ENCODE measurements at regions not wholly inside any gene's neighbourhood (a gene's known extent, or its start where the extent isn't known, plus 50 kb on each side); places are given as distances from the start of the nearest gene placed in this dataset.

DNA sequence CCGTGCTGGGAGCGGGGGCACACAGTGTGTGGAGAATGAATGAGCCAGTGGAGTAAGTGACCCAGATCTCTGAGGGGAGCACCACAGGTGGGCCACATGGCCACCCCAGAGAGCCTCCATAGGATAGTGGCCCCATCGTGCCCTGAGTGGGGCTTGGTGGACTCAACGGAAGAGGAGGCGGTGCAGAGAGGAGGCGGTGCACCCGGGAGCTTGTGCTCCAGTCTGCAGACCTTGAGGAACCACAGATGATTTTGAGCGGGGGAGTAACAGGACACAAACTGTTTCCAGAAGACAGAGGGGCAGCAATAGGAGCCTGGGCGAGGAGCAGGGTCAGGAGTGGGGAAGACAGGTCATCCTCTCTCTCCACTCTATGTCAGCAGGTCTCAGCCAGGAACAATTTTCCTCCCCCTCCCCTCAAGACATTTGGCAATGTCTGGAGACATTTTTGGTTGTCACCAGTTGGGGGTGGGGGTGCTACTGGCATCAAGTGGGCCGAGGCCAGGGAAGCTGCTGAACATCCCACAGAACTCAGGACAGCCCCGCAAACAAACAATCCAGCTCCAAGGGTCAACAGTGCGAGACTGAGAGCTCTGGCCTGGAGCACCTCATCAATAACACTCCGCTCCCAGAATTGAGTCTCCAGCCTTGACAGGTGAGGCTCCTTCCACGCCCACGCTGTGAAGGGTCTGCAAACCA is 182.2 kb downstream of the USP12 start:
- DNase-seq, result no peak

DNA sequence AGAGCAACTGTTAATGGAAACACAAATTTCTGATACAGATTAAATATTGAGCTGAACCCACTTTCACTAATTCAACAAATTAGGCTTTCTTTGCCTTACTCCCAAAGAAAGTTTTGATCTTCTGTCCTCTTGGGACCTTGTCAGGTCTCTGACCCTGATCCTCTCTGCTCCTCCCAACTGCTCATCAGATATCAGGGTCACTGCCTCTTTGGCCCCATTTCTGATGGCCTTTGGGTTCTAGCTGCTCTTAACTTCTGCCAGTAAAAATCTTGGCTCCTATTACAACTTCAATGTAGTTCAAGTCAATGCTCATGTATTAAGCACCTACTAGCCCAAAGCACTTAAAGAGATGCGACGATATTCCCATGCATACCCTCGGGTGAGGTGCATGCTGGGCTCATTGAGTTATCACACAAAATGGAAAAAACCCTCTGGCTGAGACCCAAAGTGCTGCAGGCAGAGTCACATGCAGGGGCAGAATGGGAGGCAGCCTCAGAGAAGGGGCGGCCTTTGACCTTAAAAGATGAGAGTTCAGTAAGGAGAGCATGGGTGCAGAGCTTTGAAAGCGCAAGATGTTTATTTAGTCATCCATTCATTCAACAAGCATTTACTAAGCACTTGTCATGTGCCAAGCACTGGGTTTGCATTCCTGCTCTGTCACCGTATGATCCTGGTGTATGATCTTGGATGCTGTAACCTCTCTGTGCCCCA is 183.4 kb downstream of the USP12 start:
- DNase-seq, result no peak

DNA sequence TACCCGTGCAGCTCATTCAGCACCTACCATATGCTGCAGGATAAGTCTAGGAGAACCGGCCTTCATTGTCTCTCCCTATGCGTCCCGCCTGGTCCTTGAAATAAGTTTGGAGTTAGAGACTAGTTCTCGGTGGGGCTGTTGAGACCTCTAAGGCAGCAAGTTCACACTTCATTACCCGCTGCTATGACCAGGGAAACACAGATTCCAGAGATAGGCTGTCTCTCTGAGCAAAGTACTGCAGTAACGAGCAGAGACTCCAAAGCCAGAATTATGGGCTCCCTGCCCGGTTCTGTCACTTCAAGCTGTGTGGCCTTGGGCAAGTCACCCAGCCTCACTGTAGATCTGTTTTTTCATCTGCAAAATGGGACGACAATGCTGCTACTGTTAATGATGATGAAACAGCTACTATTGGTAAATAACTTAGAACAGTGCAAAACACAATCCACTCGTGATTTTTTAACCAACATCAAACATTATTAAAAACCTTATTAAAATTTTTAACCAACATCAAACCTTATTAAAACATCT is 184.1 kb downstream of the USP12 start:
- DNase-seq, result no peak

DNA sequence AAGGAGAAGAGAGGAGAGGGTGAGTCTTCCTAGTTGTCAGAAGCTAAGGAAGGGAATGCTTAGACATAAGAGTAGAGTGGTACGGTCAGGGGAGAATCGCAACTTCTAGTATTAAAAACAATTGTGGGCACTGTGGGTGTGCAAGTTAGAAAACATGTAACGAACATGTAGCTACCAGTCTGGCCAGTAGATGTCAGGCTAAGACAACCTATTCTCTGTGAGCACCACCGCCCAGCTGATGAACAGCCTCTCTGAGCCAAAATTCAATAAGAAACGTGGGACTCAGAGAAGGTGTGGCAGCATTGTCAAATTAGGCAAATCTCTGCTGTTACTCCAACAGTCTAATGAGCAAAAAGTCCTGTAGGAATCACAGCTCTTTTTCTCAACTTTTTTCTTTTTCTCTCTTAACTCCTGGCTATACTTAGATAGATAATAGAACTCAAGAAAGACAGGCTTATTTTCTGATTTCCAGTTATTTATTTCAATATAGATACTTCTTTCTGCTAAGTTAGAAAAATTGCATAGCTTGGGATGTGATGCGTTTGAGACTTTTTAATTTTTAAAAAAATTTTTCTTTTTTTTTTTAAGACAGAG is 186.2 kb downstream of the USP12 start:
- peak; percentile 66 for DNase-seq

DNA sequence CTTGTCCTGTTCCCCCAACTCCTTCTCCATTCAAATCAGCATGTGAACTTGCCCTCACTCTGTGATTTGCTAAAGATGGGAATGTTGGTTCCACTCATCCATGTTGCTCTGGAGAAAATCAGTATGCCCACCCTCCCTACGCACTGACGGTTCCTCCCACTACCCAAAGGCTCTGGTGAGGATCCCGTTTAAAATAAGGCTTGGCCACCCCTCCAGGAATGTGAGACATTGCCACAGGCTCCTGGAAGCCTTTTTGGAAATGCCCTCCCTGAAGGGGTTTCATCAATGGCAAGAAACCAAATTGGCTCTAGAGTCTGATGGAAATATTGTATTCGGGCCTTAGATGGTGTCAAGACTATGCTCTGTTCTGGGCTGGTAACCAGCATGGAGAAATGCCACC is 187.3 kb downstream of the USP12 start:
- no peak for DNase-seq

DNA sequence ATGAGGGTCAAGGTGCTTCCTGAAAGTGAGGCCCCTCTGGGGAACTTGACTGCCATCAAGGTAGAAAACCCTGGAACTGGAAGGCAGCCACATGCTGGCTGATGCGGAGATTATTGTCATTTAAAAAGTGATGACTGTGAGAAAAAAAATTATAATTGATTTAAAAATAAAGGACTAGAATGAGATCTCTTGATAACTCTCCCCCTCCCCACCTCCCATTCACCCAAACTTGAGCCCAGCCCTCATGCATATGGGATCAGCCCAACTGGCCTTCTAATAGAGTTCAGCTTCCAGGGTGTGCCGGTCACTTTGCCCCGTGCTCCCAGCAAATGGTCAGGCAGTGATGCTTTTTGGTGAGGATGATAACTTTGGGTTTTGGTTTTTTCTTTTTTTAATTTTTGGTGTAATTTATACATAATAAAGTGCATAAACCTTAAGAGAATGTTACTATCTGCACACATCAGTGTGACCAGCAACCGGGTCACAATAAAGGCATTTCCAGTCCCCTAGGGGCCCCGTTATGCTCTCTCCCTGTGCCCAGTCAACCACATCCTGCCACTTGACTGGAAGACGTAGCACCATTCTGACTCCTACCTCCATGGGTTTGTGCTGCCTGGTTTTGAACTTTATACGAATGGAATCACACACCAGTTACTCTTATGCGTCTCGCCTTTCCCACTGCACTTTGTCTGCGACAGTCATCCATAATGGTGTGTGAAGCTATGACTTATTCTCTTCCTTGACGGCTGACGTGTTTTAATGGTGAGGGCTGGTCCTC is 187.9 kb downstream of the USP12 start:
- DNase-seq, result no peak

DNA sequence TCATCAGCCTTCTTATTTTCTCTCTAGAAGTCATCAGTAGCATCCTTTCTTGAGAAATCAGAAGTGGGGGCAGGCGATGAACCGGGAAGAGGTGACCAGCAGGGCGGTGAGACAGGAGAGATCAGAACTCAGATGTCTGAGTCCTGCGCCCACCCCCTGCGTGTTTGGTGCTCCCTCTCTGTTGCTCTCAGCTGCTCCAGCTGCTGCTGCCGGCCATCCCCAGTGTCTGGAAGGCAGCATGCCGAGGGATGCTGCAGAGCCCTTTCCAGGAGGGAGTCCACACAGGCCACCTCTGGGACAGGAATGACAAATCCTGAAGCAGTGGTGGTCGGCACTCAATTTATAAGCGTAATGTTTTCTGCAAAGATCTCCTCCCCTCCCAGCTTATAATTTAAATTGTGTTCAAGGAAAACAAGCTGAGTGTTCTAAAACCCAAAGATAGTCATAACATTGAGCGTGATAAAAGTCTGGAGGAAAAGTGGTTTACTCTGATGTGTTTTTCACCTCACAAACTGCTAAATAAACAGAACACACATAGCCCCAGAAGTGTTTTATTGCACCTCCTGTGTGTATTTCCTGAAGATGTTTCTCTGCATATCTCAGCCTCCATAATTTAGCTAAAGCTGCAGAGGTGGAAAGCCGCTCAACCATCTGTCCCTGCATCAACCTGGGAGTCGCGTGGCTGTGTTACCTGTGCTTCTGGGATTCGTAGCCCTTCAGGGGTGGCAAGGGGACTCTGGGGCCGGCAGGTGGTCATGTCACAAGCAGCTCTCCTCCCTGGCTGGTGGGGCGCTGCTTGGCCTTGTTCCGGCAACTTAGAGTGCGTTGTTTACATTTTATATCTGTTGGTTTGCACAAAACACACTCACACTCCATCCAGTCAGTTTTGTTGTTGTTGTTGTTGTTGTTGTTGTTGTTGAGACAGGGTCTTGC is 191.2 kb downstream of the USP12 start:
- no peak for DNase-seq

DNA sequence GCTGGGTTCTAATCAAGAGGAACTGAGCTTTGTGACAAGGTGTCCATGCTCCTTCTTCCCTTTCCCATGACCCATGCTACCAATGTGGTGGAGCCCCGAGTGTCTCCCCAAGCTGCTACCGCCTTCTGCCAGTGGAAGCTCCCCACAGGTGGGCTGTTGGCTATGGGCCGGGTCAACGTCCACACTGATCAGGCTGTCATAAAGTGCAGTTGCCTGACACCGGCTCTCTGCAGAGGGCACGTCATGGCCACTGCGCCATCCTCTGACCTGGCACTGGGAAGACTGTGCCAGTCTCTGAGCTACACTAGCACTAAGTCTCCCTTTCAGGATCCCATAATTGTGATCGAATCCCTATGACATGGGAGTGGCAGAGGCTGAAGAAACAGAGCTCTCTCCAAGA is 192.3 kb downstream of the USP12 start:
- DNase-seq, result no peak

DNA sequence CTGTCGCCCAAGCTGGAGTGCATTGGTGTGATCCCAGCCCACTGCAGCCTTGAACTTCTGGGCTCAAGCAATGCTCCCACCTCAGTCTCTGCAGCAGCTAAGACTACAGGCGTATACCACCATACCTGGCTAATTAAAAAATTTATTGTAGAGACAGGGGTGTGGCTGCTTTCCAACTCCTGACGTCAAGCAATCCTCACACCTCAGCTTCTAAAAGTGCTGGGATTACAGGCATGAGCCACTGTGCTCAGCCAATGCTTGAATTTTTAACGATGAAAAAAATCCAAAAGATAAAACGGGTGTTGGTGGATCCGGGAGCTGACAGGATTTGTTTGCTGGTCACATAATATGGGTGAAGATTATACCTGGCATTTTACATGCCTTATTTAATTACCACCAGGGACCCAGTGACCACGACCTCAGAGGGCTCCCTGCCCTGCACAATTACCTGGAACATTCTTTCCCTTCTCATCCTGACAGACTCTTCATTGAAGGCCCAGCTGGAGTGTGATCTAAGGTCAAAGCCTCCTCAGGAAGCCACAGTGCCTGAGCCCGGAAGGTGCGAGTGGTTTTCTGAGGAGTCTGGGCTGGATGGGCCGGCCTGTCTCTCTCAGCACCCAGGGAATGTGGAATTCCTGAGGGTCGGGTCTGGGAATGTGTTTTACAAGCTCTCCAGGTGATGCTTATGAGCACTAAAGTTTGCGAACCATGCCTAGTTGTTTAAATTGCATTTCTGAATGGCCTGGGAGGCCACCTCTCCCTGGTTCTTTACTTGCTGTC is 193.3 kb downstream of the USP12 start:
- DNase-seq, result no peak

DNA sequence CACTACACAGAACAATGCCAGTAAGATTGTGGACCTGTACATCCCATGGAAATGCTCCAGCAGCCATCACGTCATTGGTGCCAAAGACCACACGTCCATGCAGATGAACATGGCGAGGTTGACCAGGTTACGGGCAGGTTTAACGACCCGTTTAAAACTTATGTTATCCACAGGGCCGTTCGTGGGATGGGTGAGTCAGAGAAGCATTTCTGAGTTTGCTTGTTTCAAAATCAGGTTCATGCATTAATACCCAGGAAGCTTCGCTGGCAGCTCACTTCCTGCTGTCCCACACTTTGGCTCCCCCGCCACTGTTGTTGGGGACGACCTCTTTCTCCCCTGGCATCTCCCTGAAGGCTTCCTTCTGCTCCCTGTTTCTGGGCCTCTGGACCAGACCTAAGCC is 194.1 kb downstream of the USP12 start:
- no peak for DNase-seq

DNA sequence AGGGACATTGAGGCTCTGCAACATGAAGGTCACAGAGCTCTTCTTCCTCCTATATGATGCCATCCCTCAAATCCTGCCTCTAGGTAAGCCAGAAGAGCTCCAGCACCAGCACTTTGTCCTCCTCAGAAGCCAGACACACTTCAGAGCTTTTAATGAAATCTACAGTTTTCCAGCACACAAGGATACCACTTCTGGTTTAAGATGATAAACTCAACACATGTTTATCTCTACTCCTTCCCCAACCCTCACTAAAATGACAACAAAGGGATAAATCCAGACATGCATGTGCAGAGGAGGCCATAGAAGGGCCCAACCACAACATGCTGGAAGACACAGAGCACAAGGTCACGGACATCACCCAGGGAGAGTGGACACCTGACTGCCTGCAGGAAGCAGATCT is 195.3 kb downstream of the USP12 start:
- no peak for DNase-seq

DNA sequence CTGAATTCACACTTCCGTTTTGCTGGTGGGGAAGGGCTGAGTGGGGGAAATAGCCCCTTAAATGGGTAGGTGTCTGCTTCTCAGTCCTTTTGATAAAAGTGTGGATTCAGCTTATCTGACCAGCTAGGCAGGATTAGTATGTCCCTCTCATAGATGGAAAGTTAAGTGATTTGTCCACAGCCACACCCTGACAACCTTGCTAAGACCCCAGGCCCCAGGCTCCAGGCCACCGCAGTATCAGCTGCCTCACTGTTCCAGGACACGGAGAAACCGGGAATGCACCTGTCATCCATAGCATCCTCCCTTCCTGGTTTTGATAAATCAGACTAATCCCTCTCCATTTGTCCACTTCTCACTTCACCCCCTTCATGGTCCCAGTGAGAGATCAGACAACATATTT is 197.7 kb downstream of the USP12 start:
- no peak for DNase-seq

DNA sequence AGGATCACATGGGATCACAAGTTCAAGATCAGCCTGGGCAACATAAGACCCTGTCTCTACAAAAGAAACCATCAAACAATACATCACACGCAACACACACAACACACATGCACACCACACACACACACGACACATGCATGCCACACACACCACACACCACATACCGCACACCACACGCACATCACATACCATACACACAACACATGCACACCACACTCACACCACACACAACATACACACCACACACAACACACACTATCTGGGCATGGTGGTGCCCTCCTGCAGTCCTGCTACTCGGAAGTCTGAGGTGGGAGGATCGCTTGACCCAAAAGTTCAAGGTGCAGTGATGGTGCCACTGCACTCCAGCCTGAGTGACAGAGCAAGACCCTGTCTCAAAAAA is 198.3 kb downstream of the USP12 start:
- DNase-seq, result no peak

DNA sequence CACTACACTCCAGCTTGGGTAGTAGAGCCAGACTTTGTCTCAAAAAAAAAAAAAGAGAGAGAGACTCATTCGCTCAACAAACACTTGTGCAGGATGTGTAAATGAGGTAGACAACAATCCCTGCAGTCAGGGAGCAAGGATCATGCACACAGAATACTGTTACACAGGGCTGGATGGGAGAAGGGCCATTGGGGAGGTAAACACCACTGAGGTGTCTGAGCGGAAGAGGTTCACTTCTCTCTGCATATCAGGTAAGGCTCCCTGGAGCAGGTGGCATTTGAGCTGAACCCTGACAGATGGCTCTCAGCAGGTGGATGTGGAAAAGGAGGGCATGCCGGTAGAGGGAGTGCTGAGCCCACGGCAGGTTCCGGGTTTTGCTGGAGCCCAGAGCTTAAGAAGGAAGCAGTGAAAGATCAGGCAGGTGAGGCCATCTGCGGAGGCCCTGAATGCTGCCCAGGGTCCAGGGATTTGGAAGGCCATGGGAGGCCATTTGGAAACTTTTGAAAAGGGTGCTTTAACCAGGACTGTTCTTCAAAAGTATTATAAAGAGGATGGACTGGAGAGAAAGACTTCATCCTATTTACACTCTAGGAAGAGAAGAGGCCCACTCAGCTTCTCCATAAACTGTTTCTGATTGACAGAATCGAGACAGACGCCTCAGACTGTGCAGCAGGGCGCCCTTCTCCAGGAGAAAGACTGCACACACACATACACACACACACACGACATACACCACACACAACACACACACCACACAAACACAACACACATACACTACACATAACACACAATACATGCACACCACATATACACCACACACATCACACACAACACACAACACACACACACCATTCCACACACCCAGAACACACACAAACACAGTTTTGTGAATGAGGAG is 199.4 kb downstream of the USP12 start:
- peak; percentile 57 for DNase-seq

DNA sequence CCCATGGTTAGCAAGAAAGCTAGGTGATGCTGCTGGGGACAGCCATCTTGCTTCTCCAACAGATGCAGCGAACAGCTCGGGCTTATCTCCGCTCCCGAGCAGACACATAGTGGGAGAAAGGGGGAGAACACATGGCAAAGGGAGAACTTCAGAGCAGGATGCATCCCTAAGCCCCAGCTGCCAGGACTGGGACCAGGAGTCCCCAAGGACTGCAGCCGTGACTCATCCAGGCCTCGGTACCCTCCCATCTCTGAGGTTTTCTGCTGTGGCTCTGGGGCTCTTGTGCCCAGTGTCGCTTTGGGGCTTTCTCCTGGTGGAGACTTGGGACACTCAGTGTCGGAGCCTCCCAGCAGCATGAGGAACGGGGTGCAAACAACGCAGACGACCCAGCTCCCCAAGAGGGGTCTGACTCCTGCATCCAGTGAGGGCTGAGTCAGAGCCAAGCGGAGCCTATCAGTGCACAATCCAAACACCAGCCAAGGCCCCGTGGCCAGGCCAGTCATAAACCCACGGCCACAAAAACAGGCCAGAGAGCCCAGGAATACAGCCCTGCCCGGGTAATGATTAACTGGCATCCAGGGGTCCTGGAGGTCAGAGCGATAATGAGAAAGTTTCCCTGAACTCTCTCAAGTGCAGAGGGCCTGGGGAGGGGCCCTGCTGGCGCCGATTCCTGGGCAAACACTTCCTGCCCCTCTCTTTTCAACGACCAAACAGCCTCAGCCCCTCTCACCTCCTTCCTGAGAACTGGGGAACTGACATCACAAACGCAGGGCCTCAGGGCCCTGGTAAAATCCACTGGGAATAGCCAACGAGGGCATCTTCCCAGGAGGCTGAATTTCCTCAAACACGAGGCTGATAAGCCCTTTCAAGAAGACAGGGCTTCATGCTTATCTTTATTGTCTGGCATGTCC is 202.9 kb downstream of the USP12 start:
- no peak for DNase-seq

DNA sequence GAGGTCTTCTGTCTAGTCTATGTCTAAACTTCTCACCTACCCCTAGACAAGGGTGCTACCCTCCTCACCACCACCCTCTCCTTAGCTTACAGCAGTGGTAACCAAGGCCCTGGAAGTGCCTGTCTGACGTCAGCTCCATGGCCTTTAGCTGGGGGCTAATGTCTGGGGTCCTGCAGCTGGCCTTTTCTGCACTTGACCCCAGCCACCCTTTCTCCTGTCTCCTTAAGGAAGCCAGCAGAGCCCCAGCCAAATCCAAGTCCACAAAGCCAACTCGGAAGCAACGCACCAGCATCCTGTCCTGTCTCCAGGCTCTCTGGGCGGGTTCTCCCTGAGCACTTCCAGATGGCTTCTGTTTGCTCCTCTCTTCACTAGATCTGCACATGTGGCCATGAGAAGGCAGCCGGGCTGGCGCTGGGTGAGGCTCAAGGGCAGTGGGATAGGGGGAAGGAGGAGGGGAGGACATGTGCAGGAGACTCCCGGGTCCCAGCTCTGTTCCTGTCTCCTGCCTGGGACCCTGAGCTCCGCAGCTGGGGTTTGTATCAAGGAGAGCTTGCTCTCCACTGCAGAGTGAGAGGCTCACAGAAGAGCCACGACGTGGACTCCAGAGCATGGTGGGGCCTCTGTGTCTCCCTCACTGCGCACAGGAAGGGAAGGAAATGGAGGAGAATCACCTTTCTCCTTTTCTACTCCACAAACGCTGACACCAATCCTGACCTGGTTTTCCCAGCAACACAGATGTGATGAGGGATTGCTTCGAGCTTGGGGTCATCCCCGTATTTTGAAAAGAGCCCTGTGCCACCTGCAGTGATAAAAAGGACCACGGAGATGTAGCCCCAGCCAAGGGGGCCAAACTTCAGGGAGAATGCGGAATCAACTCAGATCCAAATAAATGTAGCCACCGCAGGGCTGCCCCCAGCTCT is 204.2 kb downstream of the USP12 start:
- no peak for DNase-seq

DNA sequence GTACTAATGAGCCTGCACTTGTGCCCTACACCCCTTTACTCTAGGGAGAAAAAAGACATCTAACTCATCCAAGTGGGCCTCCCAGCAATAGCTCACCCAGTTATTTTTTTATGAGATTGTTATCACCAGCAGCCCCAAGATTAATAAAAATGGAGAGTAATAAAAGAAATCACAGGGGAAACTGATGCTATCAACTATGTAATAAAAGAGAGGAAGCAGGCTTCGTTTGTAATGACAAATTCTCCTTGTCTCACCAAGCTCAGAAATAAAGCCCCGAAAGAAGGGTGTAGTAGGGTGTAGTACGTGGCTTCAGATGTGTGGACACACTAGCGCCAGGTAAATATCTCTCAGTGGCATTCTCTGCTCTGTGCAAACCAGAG is 204.9 kb downstream of the USP12 start:
- DNase-seq, result no peak

Data from activated CD8-positive, alpha-beta memory T cell treated with anti-CD3 and anti-CD28 coated beads, Interleukin-2, amount 50 U/mL, for 48 hours (primary cell).